HG03565 (cell line): ENCODE measurements at regions not wholly inside any gene's neighbourhood (a gene's known extent, or its start where the extent isn't known, plus 50 kb on each side); places are given as distances from the start of the nearest gene placed in this dataset.

Experiments used
- ATAC-seq: cut with Tn5 transposase; IDR thresholded peaks from one replicate; pipeline ENCODE4 v1.9.1; 2021; ENCODE audit warnings: mild to moderate bottlenecking, moderate library complexity; ENCODE audit not compliant: unreplicated experiment

- no peak for ATAC-seq
Measured at GRCh38 chr13:77425705-77426104, 98.8 kb upstream of the MYCBP2 start.

- ATAC-seq, result no peak
Measured at GRCh38 chr13:77423296-77423695, 96.4 kb upstream of the MYCBP2 start.

- ATAC-seq, result no peak
Measured at GRCh38 chr13:77422724-77423123, 95.8 kb upstream of the MYCBP2 start.

- no peak for ATAC-seq
Measured at GRCh38 chr13:77417897-77418296, 91.0 kb upstream of the MYCBP2 start.

- no peak for ATAC-seq
Measured at GRCh38 chr13:77416666-77417212, 89.8 kb upstream of the MYCBP2 start.

GRCh38 chr13:77415253-77416071 lies 88.6 kb upstream of the MYCBP2 start:
- ATAC-seq, result peak; percentile 68

GRCh38 chr13:77412860-77413259 lies 86.0 kb upstream of the MYCBP2 start:
- ATAC-seq, result no peak

GRCh38 chr13:77412116-77412635 lies 85.3 kb upstream of the MYCBP2 start:
- no peak for ATAC-seq

GRCh38 chr13:77409412-77409811 lies 82.5 kb upstream of the MYCBP2 start:
- no peak for ATAC-seq

- no peak for ATAC-seq
Measured at GRCh38 chr13:77406644-77407440, 79.9 kb upstream of the MYCBP2 start.

GRCh38 chr13:77398825-77399620 lies 72.1 kb upstream of the MYCBP2 start:
- no peak for ATAC-seq

GRCh38 chr13:77397636-77398035 lies 70.7 kb upstream of the MYCBP2 start:
- ATAC-seq, result no peak

GRCh38 chr13:77391475-77391874 lies 64.6 kb upstream of the MYCBP2 start:
- no peak for ATAC-seq

- no peak for ATAC-seq
Measured at GRCh38 chr13:77390391-77390790, 63.5 kb upstream of the MYCBP2 start.

GRCh38 chr13:77389625-77390000 lies 62.7 kb upstream of the MYCBP2 start:
- peak; percentile 73 for ATAC-seq

- ATAC-seq, result no peak
Measured at GRCh38 chr13:77388944-77389624, 62.2 kb upstream of the MYCBP2 start.

GRCh38 chr13:77387607-77388200 lies 60.8 kb upstream of the MYCBP2 start:
- ATAC-seq, result no peak

GRCh38 chr13:77386880-77387606 lies 60.1 kb upstream of the MYCBP2 start:
- ATAC-seq, result peak; percentile 61

GRCh38 chr13:77386046-77386445 lies 59.2 kb upstream of the MYCBP2 start:
- ATAC-seq, result no peak
